CD4-positive, alpha-beta T cell (primary cell): ENCODE measurements at regions not wholly inside any gene's neighbourhood (a gene's known extent, or its start where the extent isn't known, plus 50 kb on each side); places are given as distances from the start of the nearest gene placed in this dataset.

ENCODE experiments used
- ATAC-seq: fragments of 200-7000 bp; cut with Tn5 transposase; one replicate; pipeline ENCODE4 v1.10.0; 2022; ENCODE audit warnings: mild to moderate bottlenecking; ENCODE audit not compliant: poor library complexity
- CTCF ChIA-PET: fragments of 350-600 bp; sonication (Branson Sonifier 250); formaldehyde crosslinking; loops from one replicate; lab custom pipeline; 2021; ENCODE audit warnings: antibody characterized with exemption, inconsistent platforms; lab: Charles Lee
- POLR2A ChIA-PET: fragments of 350-600 bp; sonication (Branson Sonifier 250); formaldehyde crosslinking; loops from one replicate; lab custom pipeline; 2021; ENCODE audit warnings: antibody characterized with exemption, inconsistent platforms; lab: Charles Lee
- DNase-seq, 14 experiments: peaks; one replicate each; pipeline ENCODE4 v3.0.0-alpha.2; 2013 to 2020; ENCODE audit warnings: mixed read lengths in 2 of 14
- H3K27ac ChIP-seq, 2 donors: one replicate each; pipeline versions ENCODE4 v1.5.1 to v1.7.0; 2013; ENCODE audit warnings: low read length in 2 of 2, low read depth in 1 of 2, mild to moderate bottlenecking in 1 of 2
- H3K27me3 ChIP-seq, 2 experiments: 1 replicate in 1 of 2; 2 replicates in 1 of 2; pipeline versions ENCODE4 v1.6.1 to v1.7.0; 2013; ENCODE audit warnings: low read length in 2 of 2, control low read depth in 1 of 2, mild to moderate bottlenecking in 1 of 2, moderate library complexity in 1 of 2; ENCODE audit not compliant: insufficient read depth in 2 of 2, control insufficient read depth in 1 of 2
- H3K36me3 ChIP-seq: one replicate; pipeline ENCODE4 v1.6.1; 2013; ENCODE audit warnings: low read length, control low read depth; ENCODE audit not compliant: insufficient read depth
- H3K4me1 ChIP-seq: one replicate; pipeline ENCODE4 v1.6.1; 2013; ENCODE audit warnings: low read length, control low read depth; ENCODE audit not compliant: insufficient read depth
- H3K4me3 ChIP-seq: one replicate; pipeline ENCODE4 v1.5.1; 2013; ENCODE audit warnings: mild to moderate bottlenecking, low read length, moderate library complexity
- H3K9me3 ChIP-seq, 2 experiments: 1 replicate in 1 of 2; 2 replicates in 1 of 2; pipeline versions ENCODE4 v1.6.1 to v1.7.0; 2013; ENCODE audit warnings: low read length in 2 of 2, mild to moderate bottlenecking in 2 of 2, control low read depth in 1 of 2, moderate library complexity in 1 of 2; ENCODE audit not compliant: control insufficient read depth in 1 of 2, insufficient read depth in 1 of 2
- H3K27ac Mint-ChIP-seq: one replicate; pipeline ENCODE4 v1.8.0; 2020; ENCODE audit warnings: mixed read lengths
- H3K27me3 Mint-ChIP-seq: one replicate; pipeline ENCODE4 v1.8.0; 2021; ENCODE audit warnings: mixed read lengths
- H3K36me3 Mint-ChIP-seq: one replicate; pipeline ENCODE4 v1.8.0; 2021; ENCODE audit warnings: low read depth, mixed read lengths
- H3K4me1 Mint-ChIP-seq: one replicate; pipeline ENCODE4 v1.8.0; 2021; ENCODE audit warnings: low read depth, mixed read lengths
- H3K4me3 Mint-ChIP-seq: one replicate; pipeline ENCODE4 v1.8.0; 2020; ENCODE audit warnings: mild to moderate bottlenecking, mixed read lengths
- H3K9me3 Mint-ChIP-seq: one replicate; pipeline ENCODE4 v1.8.0; 2020; ENCODE audit warnings: mixed read lengths
- intact Hi-C, 2 experiments: fragments of 100-400 bp; cut with DNase I in 1 of 2; cut with micrococcal nuclease in 1 of 2; formaldehyde crosslinking; loops; one replicate each; pipeline versions ENCODE4 v1.15.1 to v1.9.0; 2023 to 2025; cut with DNase I, micrococcal nuclease
- TF ChIP-seq, protein P1 (sequence below): fragments of 200-600 bp; IDR thresholded peaks from one replicate; pipeline ENCODE4 v1.8.0; 2022; ENCODE audit warnings: antibody characterized with exemption, mild to moderate bottlenecking

DNA sequence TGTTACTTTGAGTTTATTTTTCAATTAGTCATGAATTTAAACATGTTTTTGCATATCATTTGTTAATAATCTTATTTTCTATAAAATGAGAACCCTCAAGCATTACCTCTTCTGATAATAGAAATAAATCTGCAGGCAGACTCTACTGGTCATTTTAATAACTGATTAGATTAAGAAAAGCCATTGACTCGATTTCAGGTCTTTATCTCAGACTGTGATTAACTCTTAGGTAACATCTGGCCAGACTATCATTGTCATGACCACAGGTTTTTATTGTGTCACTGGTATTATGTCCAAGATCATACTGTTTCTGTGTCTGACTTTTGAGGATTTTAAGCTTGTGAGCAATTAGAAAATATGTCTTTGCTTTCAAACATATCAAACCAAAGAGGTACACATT, 83.6 kb upstream of the SLC13A1 start:
- intact Hi-C loops = no loop called here
- peaks cover 3% of the 10 kb centered on the region for H3K9me3 Mint-ChIP-seq

DNA sequence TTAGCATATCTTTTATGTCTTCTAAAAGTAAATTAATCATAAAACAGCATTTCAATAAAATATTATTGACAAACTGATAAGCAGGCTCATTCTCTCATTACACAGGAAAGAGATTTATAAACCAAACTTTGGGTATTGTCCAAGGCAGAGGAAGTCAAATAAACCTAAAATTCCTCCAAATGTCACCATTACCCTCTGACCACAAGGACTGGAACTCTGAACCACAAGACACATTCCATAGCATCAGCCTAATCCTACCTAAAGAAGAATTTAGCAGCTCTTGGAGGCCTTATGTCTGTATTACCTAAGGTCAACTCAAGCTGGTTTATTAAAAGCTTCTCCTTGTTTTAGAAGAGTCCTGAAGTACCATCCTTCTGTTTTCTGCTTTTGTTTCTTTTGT, 82.4 kb upstream of the SLC13A1 start:
- Histone ChIP-seq H3K27me3 (no peaks in the 10 kb centered on the region), H3K4me3 (no peak overlapping the region), H3K4me1 (no peaks in the 10 kb centered on the region), H3K27ac (no peak overlapping the region), H3K9me3 (peaks cover 0 to 3% of the 10 kb centered on the region in 2 experiments), H3K36me3 (no peaks in the 10 kb centered on the region)
- no peaks in the 10 kb centered on the region for H3K36me3 Mint-ChIP-seq
- POLR2A ChIA-PET = no interaction called here
- no peak for DNase-seq
- TF ChIP-seq, protein P1, sequence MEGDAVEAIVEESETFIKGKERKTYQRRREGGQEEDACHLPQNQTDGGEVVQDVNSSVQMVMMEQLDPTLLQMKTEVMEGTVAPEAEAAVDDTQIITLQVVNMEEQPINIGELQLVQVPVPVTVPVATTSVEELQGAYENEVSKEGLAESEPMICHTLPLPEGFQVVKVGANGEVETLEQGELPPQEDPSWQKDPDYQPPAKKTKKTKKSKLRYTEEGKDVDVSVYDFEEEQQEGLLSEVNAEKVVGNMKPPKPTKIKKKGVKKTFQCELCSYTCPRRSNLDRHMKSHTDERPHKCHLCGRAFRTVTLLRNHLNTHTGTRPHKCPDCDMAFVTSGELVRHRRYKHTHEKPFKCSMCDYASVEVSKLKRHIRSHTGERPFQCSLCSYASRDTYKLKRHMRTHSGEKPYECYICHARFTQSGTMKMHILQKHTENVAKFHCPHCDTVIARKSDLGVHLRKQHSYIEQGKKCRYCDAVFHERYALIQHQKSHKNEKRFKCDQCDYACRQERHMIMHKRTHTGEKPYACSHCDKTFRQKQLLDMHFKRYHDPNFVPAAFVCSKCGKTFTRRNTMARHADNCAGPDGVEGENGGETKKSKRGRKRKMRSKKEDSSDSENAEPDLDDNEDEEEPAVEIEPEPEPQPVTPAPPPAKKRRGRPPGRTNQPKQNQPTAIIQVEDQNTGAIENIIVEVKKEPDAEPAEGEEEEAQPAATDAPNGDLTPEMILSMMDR = no peak
- CTCF ChIA-PET = no interaction called here
- ATAC-seq = no peak
- H3K4me3 Mint-ChIP-seq = no peak overlapping the region
- H3K27ac Mint-ChIP-seq = no peak overlapping the region
- no peaks in the 10 kb centered on the region for H3K27me3 Mint-ChIP-seq
- peaks cover 5% of the 10 kb centered on the region for H3K9me3 Mint-ChIP-seq
- no peaks in the 10 kb centered on the region for H3K4me1 Mint-ChIP-seq
- intact Hi-C loops = no loop called here

More for the DNA sequence above, 83.6 kb upstream of the SLC13A1 start:
- Histone ChIP-seq H3K4me1 (no peaks in the 10 kb centered on the region), H3K9me3 (peaks cover 0 to 3% of the 10 kb centered on the region in 2 experiments), H3K27ac (no peak overlapping the region), H3K4me3 (no peak overlapping the region), H3K27me3 (no peaks in the 10 kb centered on the region), H3K36me3 (no peaks in the 10 kb centered on the region)
- CTCF ChIA-PET = no interaction called here
- POLR2A ChIA-PET = no interaction called here
- TF ChIP-seq, protein P1 = no peak
- H3K4me3 Mint-ChIP-seq = no peak overlapping the region
- no peak for ATAC-seq
- no peaks in the 10 kb centered on the region for H3K4me1 Mint-ChIP-seq
- DNase-seq = no peak
- H3K36me3 Mint-ChIP-seq = no peaks in the 10 kb centered on the region
- H3K27ac Mint-ChIP-seq = no peak overlapping the region
- no peaks in the 10 kb centered on the region for H3K27me3 Mint-ChIP-seq

DNA sequence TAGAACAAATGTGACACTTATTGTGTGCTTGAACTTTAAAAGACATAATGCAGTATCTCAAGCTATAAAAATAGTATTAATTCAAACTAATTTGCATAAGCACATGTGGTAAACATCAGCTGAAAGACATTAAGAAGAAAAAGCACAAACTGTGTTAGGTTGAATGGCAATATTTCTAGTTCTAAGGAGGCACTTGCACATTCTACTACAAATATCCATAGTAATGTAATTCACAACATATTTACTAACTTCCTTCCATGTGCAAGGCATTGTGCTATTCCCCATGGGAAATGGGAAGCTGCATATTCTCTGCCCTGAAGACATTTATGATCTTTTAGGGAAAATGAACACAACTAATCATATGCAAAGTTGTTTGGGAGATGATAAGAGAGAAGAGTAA, 80.2 kb upstream of the SLC13A1 start:
- no peak for ATAC-seq
- Mint-ChIP-seq H3K27me3 (no peaks in the 10 kb centered on the region), H3K4me1 (no peaks in the 10 kb centered on the region)

More for the DNA sequence above, 80.2 kb upstream of the SLC13A1 start:
- Mint-ChIP-seq H3K4me3 (no peak overlapping the region), H3K36me3 (no peaks in the 10 kb centered on the region), H3K9me3 (peaks cover 2% of the 10 kb centered on the region), H3K27ac (no peak overlapping the region)
- ChIA-PET CTCF (no interaction called here), POLR2A (no interaction called here)
- H3K4me1 ChIP-seq = no peaks in the 10 kb centered on the region
- TF ChIP-seq, protein P1 = no peak
- peaks cover 0 to 2% of the 10 kb centered on the region in 2 experiments for H3K9me3 ChIP-seq
- no peak for DNase-seq
- H3K27ac ChIP-seq = no peak overlapping the region
- no peak overlapping the region for H3K4me3 ChIP-seq
- no peaks in the 10 kb centered on the region for H3K36me3 ChIP-seq
- no peaks in the 10 kb centered on the region for H3K27me3 ChIP-seq
- intact Hi-C loops = no loop called here
